ENCODE measurements at regions not wholly inside any gene's neighbourhood (a gene's known extent, or its start where the extent isn't known, plus 50 kb on each side); places are given as distances from the start of the nearest gene placed in this dataset.

DNA sequence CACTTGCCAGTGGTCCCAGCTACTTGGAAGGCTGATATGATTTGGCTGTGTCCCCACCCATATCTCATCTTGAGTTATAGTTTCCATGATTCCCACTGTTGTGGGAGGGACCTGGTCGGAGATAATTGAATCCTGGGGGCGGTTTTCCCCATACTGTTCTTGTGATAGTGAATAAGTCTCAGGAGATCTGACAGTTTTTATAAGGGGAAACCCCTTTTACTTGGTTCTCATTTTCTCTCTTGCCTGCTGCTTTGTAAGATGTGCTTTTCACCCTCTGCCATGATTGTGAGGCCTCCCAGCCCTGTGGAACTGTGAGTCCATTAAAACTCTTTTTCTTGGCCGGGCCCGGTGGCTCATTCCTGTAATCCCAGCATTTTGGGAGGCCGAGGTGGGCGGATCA, 265.4 kb upstream of the SPOPL start:
- Histone ChIP-seq H3K36me3 (ENCODE audit: insufficient read depth, low read length) (no peaks in the 10 kb centered on the region), H3K9me3 (ENCODE audit: low read length) (no peaks in the 10 kb centered on the region), H3K79me2 (ENCODE audit: insufficient read depth, low read length) (no peaks in the 10 kb centered on the region), H3K9ac (ENCODE audit: low read length) (no peak overlapping the region), H2AFZ (ENCODE audit: low read length) (no peak overlapping the region), H4K20me1 (ENCODE audit: insufficient read depth, low read length) (no peaks in the 10 kb centered on the region), H3K27me3 (ENCODE audit: insufficient read depth, low read length) (no peaks in the 10 kb centered on the region), H3K4me3 (ENCODE audit: low read depth, low read length, poor library complexity, severe bottlenecking) (no peak overlapping the region), H3K27ac (ENCODE audit: low read depth, low read length, poor library complexity, severe bottlenecking) (no peak overlapping the region), H3K4me2 (ENCODE audit: low read length) (no peak overlapping the region), H3K4me1 (ENCODE audit: insufficient read depth, low read length, severe bottlenecking) (no peaks in the 10 kb centered on the region), H3K9me2 (ENCODE audit: low read depth, low read length) (no peaks in the 10 kb centered on the region), H3F3A (ENCODE audit: insufficient read depth, low read length) (no peaks in the 10 kb centered on the region)
- TF ChIP-seq EZH2 (IDR thresholded peaks at IDR 0.05; ENCODE audit: borderline replicate concordance, low read length): no peak
- no peak for TF ChIP-seq CTCF (IDR thresholded peaks at IDR 0.05; ENCODE audit: low read length)

- Histone ChIP-seq H3K27me3 (ENCODE audit: insufficient read depth, low read length) (no peaks in the 10 kb centered on the region), H3K4me2 (ENCODE audit: low read length) (no peak overlapping the region), H3F3A (ENCODE audit: insufficient read depth, low read length) (no peaks in the 10 kb centered on the region), H4K20me1 (ENCODE audit: insufficient read depth, low read length) (no peaks in the 10 kb centered on the region), H2AFZ (ENCODE audit: low read length) (no peak overlapping the region), H3K36me3 (ENCODE audit: insufficient read depth, low read length) (no peaks in the 10 kb centered on the region), H3K27ac (ENCODE audit: low read depth, low read length, poor library complexity, severe bottlenecking) (no peak overlapping the region), H3K9me3 (ENCODE audit: low read length) (no peaks in the 10 kb centered on the region), H3K79me2 (ENCODE audit: insufficient read depth, low read length) (no peaks in the 10 kb centered on the region), H3K4me1 (ENCODE audit: insufficient read depth, low read length, severe bottlenecking) (no peaks in the 10 kb centered on the region), H3K9me2 (ENCODE audit: low read depth, low read length) (no peaks in the 10 kb centered on the region), H3K4me3 (ENCODE audit: low read depth, low read length, poor library complexity, severe bottlenecking) (no peak overlapping the region), H3K9ac (ENCODE audit: low read length) (no peak overlapping the region)
- TF ChIP-seq EZH2 (IDR thresholded peaks at IDR 0.05; ENCODE audit: borderline replicate concordance, low read length) (no peak), CTCF (IDR thresholded peaks at IDR 0.05; ENCODE audit: low read length) (no peak)
Measured at GRCh38 chr2:138237667-138238384, 263.7 kb upstream of the SPOPL start.

GRCh38 chr2:138238908-138239307, 262.7 kb upstream of the SPOPL start:
- no peak overlapping the region for H3K4me2 ChIP-seq (ENCODE audit: low read length)
- no peak overlapping the region for H2AFZ ChIP-seq (ENCODE audit: low read length)
- no peak overlapping the region for H3K4me3 ChIP-seq (ENCODE audit: low read depth, low read length, poor library complexity, severe bottlenecking)
- no peaks in the 10 kb centered on the region for H3K9me3 ChIP-seq (ENCODE audit: low read length)
- H4K20me1 ChIP-seq (ENCODE audit: insufficient read depth, low read length): no peaks in the 10 kb centered on the region
- no peaks in the 10 kb centered on the region for H3K27me3 ChIP-seq (ENCODE audit: insufficient read depth, low read length)
- H3F3A ChIP-seq (ENCODE audit: insufficient read depth, low read length): no peaks in the 10 kb centered on the region
- no peaks in the 10 kb centered on the region for H3K9me2 ChIP-seq (ENCODE audit: low read depth, low read length)
- TF ChIP-seq EZH2 (IDR thresholded peaks at IDR 0.05; ENCODE audit: borderline replicate concordance, low read length): no peak
- TF ChIP-seq CTCF (IDR thresholded peaks at IDR 0.05; ENCODE audit: low read length): no peak
- no peak overlapping the region for H3K27ac ChIP-seq (ENCODE audit: low read depth, low read length, poor library complexity, severe bottlenecking)
- H3K36me3 ChIP-seq (ENCODE audit: insufficient read depth, low read length): no peaks in the 10 kb centered on the region
- H3K79me2 ChIP-seq (ENCODE audit: insufficient read depth, low read length): no peaks in the 10 kb centered on the region
- no peak overlapping the region for H3K9ac ChIP-seq (ENCODE audit: low read length)
- H3K4me1 ChIP-seq (ENCODE audit: insufficient read depth, low read length, severe bottlenecking): no peaks in the 10 kb centered on the region
